Duodenal mucosa (tissue), 2 donors: ENCODE measurements at regions not wholly inside any gene's neighbourhood (a gene's known extent, or its start where the extent isn't known, plus 50 kb on each side); places are given as distances from the start of the nearest gene placed in this dataset.

Experiments
- H3K27ac ChIP-seq: one replicate; pipeline ENCODE4 v1.7.0; 2013; ENCODE audit warnings: low read depth, low read length
- H3K27me3 ChIP-seq, 2 donors: one replicate each; pipeline ENCODE4 v1.7.0; 2013; ENCODE audit warnings: low read length in 2 of 2, control low read depth in 1 of 2; ENCODE audit not compliant: insufficient read depth in 2 of 2, control insufficient read depth in 1 of 2
- H3K36me3 ChIP-seq, 2 donors: one replicate each; pipeline ENCODE4 v1.7.0; 2013; ENCODE audit warnings: low read length in 2 of 2, control low read depth in 1 of 2; ENCODE audit not compliant: insufficient read depth in 2 of 2, control insufficient read depth in 1 of 2
- H3K4me1 ChIP-seq, 2 donors: one replicate each; pipeline ENCODE4 v1.7.0; 2013; ENCODE audit warnings: low read length in 2 of 2, control low read depth in 1 of 2; ENCODE audit not compliant: insufficient read depth in 2 of 2, control insufficient read depth in 1 of 2
- H3K4me3 ChIP-seq, 2 donors: one replicate each; pipeline ENCODE4 v1.7.0; 2013; ENCODE audit warnings: low read length in 2 of 2, low read depth in 1 of 2
- H3K9ac ChIP-seq, 2 donors: one replicate each; pipeline ENCODE4 v1.7.0; 2013; ENCODE audit warnings: low read length in 2 of 2, low read depth in 1 of 2
- H3K9me3 ChIP-seq, 2 donors: one replicate each; pipeline ENCODE4 v1.7.0; 2013; ENCODE audit warnings: low read length in 2 of 2, control low read depth in 1 of 2; ENCODE audit not compliant: control insufficient read depth in 1 of 2

DNA sequence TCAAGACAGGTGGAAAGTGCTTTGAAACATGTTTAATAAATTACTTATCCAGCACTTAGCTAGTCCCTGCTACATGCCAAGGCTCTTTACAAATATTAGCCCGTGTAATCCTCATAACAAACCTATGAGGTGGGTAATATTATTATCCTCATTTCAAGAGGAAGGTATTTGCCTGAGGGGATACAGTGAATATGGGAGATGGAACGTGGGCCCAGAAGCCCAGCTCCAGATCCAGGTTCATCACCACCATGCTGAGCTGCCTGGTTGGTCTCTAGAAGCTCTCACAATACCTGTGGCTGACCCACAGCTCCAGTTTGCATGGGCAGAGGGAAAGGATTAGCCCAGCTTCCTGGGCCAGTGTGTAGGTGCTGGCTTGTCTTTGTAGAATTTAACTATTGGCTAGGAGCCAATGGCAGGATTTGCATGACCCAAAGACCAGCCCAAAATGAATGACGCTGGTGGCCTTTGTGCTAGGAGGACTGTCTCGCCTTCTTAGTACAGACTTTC, 61.6 kb upstream of the ATP8B1 start:
- H3K27me3 ChIP-seq = no peaks in the 10 kb centered on the region
- no peak overlapping the region for H3K4me3 ChIP-seq
- no peaks in the 10 kb centered on the region for H3K36me3 ChIP-seq
- no peaks in the 10 kb centered on the region for H3K9me3 ChIP-seq
- no peak overlapping the region for H3K27ac ChIP-seq
- H3K9ac ChIP-seq = no peak overlapping the region
- peaks cover 0 to 3% of the 10 kb centered on the region in 2 donors for H3K4me1 ChIP-seq

DNA sequence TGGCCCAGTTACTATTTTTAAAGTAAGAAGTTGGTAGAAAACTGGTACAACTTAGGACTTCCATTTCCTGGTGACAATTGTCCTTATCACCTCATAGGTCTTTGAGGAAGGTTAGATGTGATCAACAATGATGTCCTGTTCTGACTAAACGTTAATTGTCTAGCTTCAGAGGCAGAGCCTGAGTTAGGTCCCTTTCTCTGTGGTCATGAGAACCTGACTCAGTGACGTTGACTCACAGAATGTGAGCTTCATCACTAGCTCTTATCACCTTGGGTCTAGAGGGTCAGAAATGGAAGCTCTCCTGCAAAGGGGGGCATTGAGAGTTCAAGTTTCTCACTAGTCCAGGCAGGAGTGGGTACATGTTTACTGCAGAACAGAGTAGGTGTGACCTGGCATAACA, 60.6 kb upstream of the ATP8B1 start:
- Histone ChIP-seq H3K9ac (no peak overlapping the region), H3K27me3 (no peaks in the 10 kb centered on the region), H3K27ac (no peak overlapping the region), H3K9me3 (no peaks in the 10 kb centered on the region), H3K4me1 (peaks cover 0 to 3% of the 10 kb centered on the region in 2 donors), H3K4me3 (no peak overlapping the region), H3K36me3 (no peaks in the 10 kb centered on the region)

DNA sequence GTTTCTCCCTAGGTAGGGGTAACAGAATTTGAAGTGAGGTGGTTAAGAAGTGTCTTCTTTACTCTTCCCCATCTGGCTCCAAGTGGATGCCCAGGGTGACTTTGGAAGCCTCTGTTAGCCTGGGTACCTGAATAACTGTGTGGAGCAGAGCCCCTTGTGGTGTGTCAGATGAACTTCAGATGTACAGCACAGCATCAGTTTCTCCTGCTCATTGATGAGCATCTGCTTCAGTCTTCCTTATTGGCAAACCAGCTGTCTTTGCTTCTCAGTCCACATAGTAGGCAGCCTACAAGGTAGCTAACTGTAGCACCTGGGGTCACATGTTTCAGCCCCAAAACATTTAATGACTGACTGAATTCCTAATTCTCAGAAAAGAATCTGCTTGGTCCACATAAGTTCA, 56.2 kb upstream of the ATP8B1 start:
- H3K36me3 ChIP-seq = no peaks in the 10 kb centered on the region
- no peaks in the 10 kb centered on the region for H3K9me3 ChIP-seq

DNA sequence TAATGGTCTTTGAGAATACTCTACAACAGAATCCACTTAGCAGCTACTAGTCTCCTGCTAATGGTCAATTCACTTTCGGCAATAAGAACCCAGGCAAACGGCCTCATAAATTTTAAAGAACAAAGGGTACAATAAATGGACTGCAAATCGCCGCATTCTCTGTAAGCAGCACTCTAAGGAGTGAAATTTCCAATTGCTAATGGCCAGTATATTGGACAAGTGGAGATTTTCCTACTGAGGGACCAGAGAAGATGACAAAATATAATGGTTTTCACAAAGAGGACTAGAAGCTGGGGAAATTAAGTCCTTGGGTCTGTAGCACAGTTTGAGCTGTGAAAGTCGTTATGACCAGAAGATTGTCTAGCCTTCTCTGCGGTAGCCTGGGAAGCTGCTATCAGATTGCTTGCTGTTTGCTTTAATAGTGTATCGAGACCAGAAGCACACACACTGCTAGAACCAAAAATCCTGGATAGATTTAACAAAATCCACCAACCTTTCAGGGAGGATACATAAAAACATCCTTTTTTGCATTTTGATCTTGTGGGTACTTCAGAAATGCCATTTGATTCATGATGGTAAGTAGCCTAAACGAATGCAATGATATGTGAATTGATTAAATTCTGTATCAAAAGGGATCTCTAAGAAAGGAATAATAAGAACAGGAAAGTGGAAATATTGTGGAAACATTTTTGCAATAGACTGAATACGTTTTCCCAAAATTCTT, 53.6 kb upstream of the ATP8B1 start:
- Histone ChIP-seq H3K27me3 (no peaks in the 10 kb centered on the region), H3K9ac (no peak overlapping the region)

More for the DNA sequence above, 56.2 kb upstream of the ATP8B1 start:
- Histone ChIP-seq H3K4me3 (no peak overlapping the region), H3K27me3 (no peaks in the 10 kb centered on the region), H3K4me1 (peaks cover 0 to 1% of the 10 kb centered on the region in 2 donors), H3K9ac (no peak overlapping the region), H3K27ac (no peak overlapping the region)

DNA sequence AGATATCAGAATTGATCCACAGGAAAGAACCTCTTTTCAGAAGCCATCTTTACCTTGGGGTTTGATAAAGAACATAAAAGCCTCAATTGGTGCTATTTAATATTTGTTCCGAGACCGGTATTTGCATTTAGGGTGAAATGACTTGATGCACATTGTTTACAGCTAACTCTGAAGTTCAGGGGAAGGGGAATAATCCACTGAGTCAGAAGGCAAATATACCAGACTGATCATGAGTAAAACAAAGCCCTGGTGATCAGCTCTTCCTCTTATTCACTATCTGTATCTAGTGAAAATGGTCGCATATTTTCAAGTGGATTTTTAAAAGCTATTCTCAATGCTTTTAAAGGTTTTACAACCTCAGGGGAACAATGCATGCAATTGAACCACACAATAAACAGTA, 53.0 kb upstream of the ATP8B1 start:
- no peaks in the 10 kb centered on the region for H3K27me3 ChIP-seq
- no peaks in the 10 kb centered on the region for H3K9me3 ChIP-seq
- H3K4me3 ChIP-seq = no peak overlapping the region
- H3K9ac ChIP-seq = no peak overlapping the region
- H3K36me3 ChIP-seq = no peaks in the 10 kb centered on the region
- H3K27ac ChIP-seq = no peak overlapping the region
- H3K4me1 ChIP-seq = peaks cover 5% of the 10 kb centered on the region in 2 donors

More for the DNA sequence above, 53.6 kb upstream of the ATP8B1 start:
- H3K4me1 ChIP-seq = peaks cover 5% of the 10 kb centered on the region in 2 donors
- H3K27ac ChIP-seq = no peak overlapping the region
- no peaks in the 10 kb centered on the region for H3K9me3 ChIP-seq
- no peak overlapping the region for H3K4me3 ChIP-seq
- no peaks in the 10 kb centered on the region for H3K36me3 ChIP-seq

DNA sequence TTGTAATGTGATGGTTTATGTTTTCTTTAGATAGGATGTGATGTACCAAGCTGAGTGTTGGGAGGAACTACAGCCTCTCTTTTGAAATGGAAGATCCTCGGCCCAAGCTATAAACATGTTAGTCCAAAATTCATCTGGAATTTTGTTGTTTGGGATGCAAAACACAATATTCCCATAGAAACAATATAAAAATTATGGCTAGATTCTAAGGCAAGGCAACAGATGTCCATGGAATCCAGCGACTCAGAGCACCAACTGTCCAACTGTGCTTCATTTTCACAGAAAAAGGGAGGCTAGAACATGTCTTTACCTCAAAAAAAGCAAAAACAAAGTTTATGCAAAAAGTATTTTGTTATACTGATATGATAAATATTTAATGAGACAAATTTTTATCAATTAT, 52.4 kb upstream of the ATP8B1 start:
- H3K27me3 ChIP-seq = no peaks in the 10 kb centered on the region
- no peak overlapping the region for H3K4me3 ChIP-seq
- H3K9ac ChIP-seq = no peak overlapping the region
- H3K9me3 ChIP-seq = no peaks in the 10 kb centered on the region
- H3K36me3 ChIP-seq = no peaks in the 10 kb centered on the region
- peaks cover 5% of the 10 kb centered on the region in 2 donors for H3K4me1 ChIP-seq
- no peak overlapping the region for H3K27ac ChIP-seq

DNA sequence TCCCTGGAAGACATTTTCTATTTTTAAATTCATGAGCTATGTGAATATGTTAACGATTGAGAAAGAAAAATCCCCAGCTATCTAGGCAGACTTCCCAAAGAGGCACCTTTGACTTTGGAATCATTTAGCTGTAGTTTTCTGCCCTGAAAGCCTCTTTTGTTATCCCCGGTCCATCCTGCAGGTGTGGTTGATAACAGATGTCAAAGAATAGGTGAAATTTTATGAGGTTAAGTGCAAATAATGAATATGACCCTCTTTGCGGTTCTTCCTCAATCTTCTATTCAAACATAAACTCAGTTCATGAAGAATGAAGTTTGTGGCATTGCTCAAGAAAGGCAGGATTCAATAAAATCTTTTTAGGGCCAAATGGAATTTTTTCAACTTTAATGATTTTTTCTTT, 51.6 kb upstream of the ATP8B1 start:
- Histone ChIP-seq H3K36me3 (no peaks in the 10 kb centered on the region), H3K9me3 (no peaks in the 10 kb centered on the region), H3K27me3 (no peaks in the 10 kb centered on the region), H3K9ac (no peak overlapping the region), H3K4me3 (no peak overlapping the region), H3K27ac (no peak overlapping the region), H3K4me1 (peaks cover 5% of the 10 kb centered on the region in 2 donors)

DNA sequence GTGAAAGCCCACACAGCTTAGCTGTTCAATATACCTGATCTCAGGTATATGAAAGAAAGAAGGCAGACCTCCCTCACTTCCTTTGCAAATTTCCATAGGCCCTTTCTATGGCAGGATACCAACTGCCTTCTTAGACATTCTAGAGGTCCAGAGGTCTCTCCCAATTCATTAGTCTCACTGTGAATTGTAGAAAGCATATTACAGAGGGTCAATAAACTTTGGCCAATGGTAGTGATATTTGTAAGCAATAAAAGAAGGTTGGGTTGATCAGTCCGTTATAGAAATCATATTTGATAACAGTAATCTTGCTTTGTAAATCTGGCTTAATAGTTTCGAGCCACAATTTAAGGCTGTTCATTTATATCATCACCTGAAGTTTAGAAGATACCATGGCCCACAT, 50.7 kb upstream of the ATP8B1 start:
- H3K36me3 ChIP-seq = no peaks in the 10 kb centered on the region
- no peak overlapping the region for H3K27ac ChIP-seq
- H3K4me1 ChIP-seq = peaks cover 5% of the 10 kb centered on the region in 2 donors
- H3K4me3 ChIP-seq = no peak overlapping the region
- H3K9ac ChIP-seq = no peak overlapping the region
- H3K27me3 ChIP-seq = no peaks in the 10 kb centered on the region
- no peaks in the 10 kb centered on the region for H3K9me3 ChIP-seq

DNA sequence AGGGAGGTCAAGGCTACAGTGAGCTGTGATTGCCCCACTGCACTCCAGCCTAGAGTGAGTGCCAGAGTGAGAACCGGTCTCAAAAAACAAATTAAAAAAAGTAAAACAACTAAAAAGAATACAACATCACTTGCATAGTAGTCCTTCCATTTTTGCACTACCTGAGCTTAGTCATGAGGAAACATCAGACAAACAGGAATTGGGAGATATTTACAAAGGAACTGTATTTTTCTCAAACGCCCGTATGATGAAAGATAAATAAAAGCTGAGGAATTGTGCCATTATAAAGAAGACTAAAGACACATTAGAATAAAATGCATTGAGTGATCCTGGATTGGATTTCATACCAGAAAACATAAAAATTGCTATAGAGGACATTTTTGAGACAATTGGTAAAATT, 50.0 kb upstream of the ATP8B1 start:
- H3K27me3 ChIP-seq = no peaks in the 10 kb centered on the region
- no peak overlapping the region for H3K4me3 ChIP-seq
- no peaks in the 10 kb centered on the region for H3K9me3 ChIP-seq

More for the DNA sequence above, 50.0 kb upstream of the ATP8B1 start:
- no peaks in the 10 kb centered on the region for H3K36me3 ChIP-seq
- H3K27ac ChIP-seq = no peak overlapping the region
- no peak overlapping the region for H3K9ac ChIP-seq
- peaks cover 5% of the 10 kb centered on the region in 2 donors for H3K4me1 ChIP-seq
